Lower leg skin (tissue), 4 donors: ENCODE measurements at regions not wholly inside any gene's neighbourhood (a gene's known extent, or its start where the extent isn't known, plus 50 kb on each side); places are given as distances from the start of the nearest gene placed in this dataset.

Experiments
- DNase-seq, 2 donors: peaks; one replicate each; pipeline ENCODE4 v3.0.0-alpha.2; 2019; ENCODE audit warnings: low spot score in 2 of 2
- H3K4me3 ChIP-seq: fragments of 200-600 bp; sonication (generic); 2 replicates; pipeline ENCODE4 v1.5.1; 2017; ENCODE audit warnings: mild to moderate bottlenecking, low read depth; ENCODE audit not compliant: poor library complexity, severe bottlenecking
- POLR2A ChIP-seq, 2 donors: fragments of 450-650 bp; IDR thresholded peaks; one replicate each; pipeline ENCODE4 v1.6.1; 2016 to 2017; ENCODE audit warnings: antibody characterized with exemption in 2 of 2, mild to moderate bottlenecking in 1 of 2, moderate library complexity in 1 of 2
- WGBS, 2 donors: methylation state at CpG; one replicate each; pipeline ENCODE4 v1.1.5; 2018; 5-methylcytosine and 5-hydroxymethylcytosine counted together
- intact Hi-C: fragments of 100-400 bp; cut with DNase I; formaldehyde crosslinking; loops from one replicate; pipeline ENCODE4 v1.15.0; 2023; ENCODE audit warnings: low total_unique reads
- TF ChIP-seq, protein P1 (sequence below), 3 donors: fragments of 450-650 bp; IDR thresholded peaks; one replicate each; pipeline ENCODE4 v1.5.1; 2016; ENCODE audit warnings: antibody characterized with exemption in 3 of 3, mild to moderate bottlenecking in 3 of 3, moderate library complexity in 2 of 3

DNA sequence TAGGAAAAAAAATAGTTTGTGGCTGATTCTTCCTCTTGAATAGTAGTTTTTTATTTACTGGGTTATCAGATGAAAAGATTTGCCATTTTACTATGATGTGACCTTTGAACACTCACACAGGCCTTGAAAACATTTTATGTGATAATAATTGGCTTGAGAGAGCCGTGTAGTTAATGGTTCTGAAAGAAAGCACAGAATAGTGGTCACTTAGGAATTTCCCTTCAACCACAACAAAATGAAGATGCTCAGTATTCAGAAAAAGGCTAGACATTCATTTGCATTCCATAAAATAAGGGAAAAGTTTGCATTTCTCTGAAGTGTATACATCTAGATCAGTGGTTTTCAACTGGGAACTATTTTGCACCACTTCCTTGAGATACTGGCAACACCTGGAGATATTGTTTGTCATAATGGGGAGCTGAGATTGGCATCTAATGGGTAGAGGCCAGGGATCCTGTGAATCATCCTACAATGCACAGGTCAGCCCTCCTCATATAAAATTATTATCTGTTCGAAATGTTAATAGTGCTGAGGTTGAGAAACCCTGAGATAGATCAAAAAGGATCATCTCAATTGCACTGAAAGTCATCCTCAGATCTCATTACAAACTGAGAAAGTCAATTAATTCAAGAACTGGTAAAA is 446.4 kb upstream of the CCNG1 start:
- intact Hi-C loops: no loop called here
- WGBS, 2 donors: 53 to 64% methylated on average over 2 of the region's 2 CpGs
- no peak overlapping the region for H3K4me3 ChIP-seq
- DNase-seq: no peak
- TF ChIP-seq, protein P1, sequence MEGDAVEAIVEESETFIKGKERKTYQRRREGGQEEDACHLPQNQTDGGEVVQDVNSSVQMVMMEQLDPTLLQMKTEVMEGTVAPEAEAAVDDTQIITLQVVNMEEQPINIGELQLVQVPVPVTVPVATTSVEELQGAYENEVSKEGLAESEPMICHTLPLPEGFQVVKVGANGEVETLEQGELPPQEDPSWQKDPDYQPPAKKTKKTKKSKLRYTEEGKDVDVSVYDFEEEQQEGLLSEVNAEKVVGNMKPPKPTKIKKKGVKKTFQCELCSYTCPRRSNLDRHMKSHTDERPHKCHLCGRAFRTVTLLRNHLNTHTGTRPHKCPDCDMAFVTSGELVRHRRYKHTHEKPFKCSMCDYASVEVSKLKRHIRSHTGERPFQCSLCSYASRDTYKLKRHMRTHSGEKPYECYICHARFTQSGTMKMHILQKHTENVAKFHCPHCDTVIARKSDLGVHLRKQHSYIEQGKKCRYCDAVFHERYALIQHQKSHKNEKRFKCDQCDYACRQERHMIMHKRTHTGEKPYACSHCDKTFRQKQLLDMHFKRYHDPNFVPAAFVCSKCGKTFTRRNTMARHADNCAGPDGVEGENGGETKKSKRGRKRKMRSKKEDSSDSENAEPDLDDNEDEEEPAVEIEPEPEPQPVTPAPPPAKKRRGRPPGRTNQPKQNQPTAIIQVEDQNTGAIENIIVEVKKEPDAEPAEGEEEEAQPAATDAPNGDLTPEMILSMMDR (IDR thresholded peaks at IDR 0.05): no peak
- TF ChIP-seq POLR2A (IDR thresholded peaks at IDR 0.05): no peak

DNA sequence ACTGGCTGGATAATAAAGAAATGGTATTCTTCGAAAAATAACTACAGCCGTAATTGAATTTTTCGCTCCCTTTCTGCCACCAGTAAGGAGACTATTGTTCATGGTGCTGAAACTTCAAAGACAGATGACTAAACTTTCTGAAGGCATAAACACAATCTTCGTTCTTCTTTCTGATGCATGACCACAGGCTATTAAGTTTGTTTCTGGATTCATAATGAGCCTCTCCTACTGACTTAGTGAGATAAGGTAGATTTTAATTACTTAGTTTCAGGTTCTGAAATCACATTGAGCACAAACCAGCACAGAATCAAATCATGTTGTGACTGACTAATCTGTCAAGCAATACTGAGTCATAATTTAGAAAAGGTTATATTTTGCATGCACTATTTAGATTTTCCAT is 441.8 kb upstream of the CCNG1 start:
- WGBS, 2 donors: 77 to 86% methylated on average over 4 of the region's 4 CpGs
- intact Hi-C loops: no loop called here
- DNase-seq: no peak
- TF ChIP-seq, protein P1 (IDR thresholded peaks at IDR 0.05): no peak
- TF ChIP-seq POLR2A (IDR thresholded peaks at IDR 0.05): no peak
- no peak overlapping the region for H3K4me3 ChIP-seq

GRCh38 chr5:162996053-162996452 is 441.3 kb upstream of the CCNG1 start:
- WGBS, 2 donors: 78 to 84% methylated on average over 1 of the region's 1 CpG
- DNase-seq: no peak
- no peak for TF ChIP-seq POLR2A (IDR thresholded peaks at IDR 0.05)
- TF ChIP-seq, protein P1 (IDR thresholded peaks at IDR 0.05): no peak
- intact Hi-C loops: no loop called here
- no peak overlapping the region for H3K4me3 ChIP-seq

DNA sequence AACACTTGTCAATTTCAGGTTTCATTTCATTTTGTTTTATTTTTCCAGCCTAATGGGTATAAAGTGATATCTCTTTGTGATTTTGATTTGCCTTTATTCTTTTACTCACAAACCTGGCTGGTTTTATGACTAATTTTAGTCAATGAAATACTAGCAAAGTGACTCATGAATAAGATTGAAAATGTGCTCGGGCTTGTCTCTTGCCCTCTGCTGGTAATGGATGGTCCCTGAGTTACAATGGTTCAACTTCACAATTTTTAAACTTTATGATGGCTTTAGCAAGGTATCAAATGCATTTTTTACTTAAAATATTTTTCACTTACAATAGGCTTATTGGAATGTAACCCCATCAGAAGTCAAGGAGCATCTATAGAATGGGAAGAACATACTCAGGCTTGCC is 431.4 kb upstream of the CCNG1 start:
- TF ChIP-seq, protein P1 (IDR thresholded peaks at IDR 0.05): no peak
- TF ChIP-seq POLR2A (IDR thresholded peaks at IDR 0.05): no peak
- H3K4me3 ChIP-seq: no peak overlapping the region
- no peak for DNase-seq
- WGBS, 2 donors: 74 to 82% methylated on average over 1 of the region's 1 CpG
- intact Hi-C loops: no loop called here

DNA sequence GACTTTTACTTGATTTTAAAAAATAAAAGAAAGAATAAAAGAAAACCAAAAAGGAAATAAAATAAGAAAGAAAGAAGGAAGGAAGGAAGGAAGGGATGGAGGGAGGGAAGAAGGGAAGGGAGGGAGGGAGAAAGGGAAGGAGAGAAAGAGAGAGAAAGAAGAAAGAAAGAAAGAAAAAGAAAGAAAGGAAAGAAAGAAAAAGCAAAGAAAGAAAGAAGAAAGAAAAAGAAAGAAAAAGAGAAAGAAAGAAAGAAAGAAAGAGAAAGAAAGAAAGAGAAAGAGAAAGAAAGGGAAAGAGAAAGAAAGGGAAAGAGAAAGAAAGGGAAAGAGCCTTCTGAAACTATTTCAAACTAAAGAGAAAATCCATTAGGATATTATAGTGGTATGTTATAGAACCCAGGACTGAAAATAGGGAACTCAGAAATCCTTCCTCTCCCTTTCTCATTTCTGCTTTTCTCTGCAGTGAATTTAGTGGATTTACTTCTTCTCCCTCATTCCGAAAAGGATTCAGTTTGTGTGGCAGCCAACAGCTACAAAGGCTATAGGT is 414.7 kb upstream of the CCNG1 start:
- WGBS, 2 donors: 68 to 78% methylated on average over 1 of the region's 1 CpG
- intact Hi-C loops: no loop called here
- no peak for DNase-seq
- TF ChIP-seq, protein P1 (IDR thresholded peaks at IDR 0.05): no peak
- no peak for TF ChIP-seq POLR2A (IDR thresholded peaks at IDR 0.05)
- H3K4me3 ChIP-seq: no peak overlapping the region

GRCh38 chr5:163023846-163024245 is 413.5 kb upstream of the CCNG1 start:
- DNase-seq: no peak
- H3K4me3 ChIP-seq: no peak overlapping the region
- intact Hi-C loops: no loop called here
- no peak for TF ChIP-seq POLR2A (IDR thresholded peaks at IDR 0.05)
- TF ChIP-seq, protein P1 (IDR thresholded peaks at IDR 0.05): no peak
- 74 to 79% methylated on average over 2 of the region's 2 CpGs for WGBS, 2 donors
